OCI-LY1 (cell line): ENCODE measurements at regions not wholly inside any gene's neighbourhood (a gene's known extent, or its start where the extent isn't known, plus 50 kb on each side); places are given as distances from the start of the nearest gene placed in this dataset.

Experiments
- H2AFZ ChIP-seq: fragments of 200-600 bp; sonication (generic), shearing (Covaris generic); 2 replicates; pipeline ENCODE4 v1.6.0; 2014; ENCODE audit warnings: antibody characterized with exemption, mild to moderate bottlenecking, low read length
- H3F3A ChIP-seq: fragments of 200-600 bp; sonication (generic), shearing (Covaris generic); 2 replicates; pipeline ENCODE4 v1.6.0; 2014; ENCODE audit warnings: mild to moderate bottlenecking, antibody characterized with exemption, low read length, moderate library complexity; ENCODE audit not compliant: insufficient read depth
- H3K27ac ChIP-seq: fragments of 200-600 bp; sonication (generic); 2 replicates; pipeline ENCODE4 v1.5.1; 2014; ENCODE audit warnings: low read length, mixed run types, mild to moderate bottlenecking, low read depth; ENCODE audit not compliant: poor library complexity, severe bottlenecking
- H3K27me3 ChIP-seq: fragments of 200-600 bp; sonication (generic); 2 replicates; pipeline ENCODE4 v1.6.0; 2014; ENCODE audit warnings: antibody characterized with exemption, mild to moderate bottlenecking, low read length, moderate library complexity; ENCODE audit not compliant: insufficient read depth
- H3K36me3 ChIP-seq: fragments of 200-600 bp; sonication (generic); 2 replicates; pipeline ENCODE4 v1.6.1; 2014; ENCODE audit warnings: mild to moderate bottlenecking, antibody characterized with exemption, low read length, moderate library complexity, mixed read lengths; ENCODE audit not compliant: insufficient read depth
- H3K4me1 ChIP-seq: fragments of 200-600 bp; sonication (generic); 2 replicates; pipeline ENCODE4 v1.5.1; 2014; ENCODE audit warnings: mild to moderate bottlenecking, low read length, moderate library complexity; ENCODE audit not compliant: insufficient read depth, severe bottlenecking
- H3K4me2 ChIP-seq: fragments of 200-600 bp; sonication (generic), shearing (Covaris generic); 2 replicates; pipeline ENCODE4 v1.6.1; 2014; ENCODE audit warnings: low read length
- H3K4me3 ChIP-seq: fragments of 200-600 bp; sonication (generic); 2 replicates; pipeline ENCODE4 v1.5.1; 2014; ENCODE audit warnings: low read length, low read depth, mild to moderate bottlenecking, mixed read lengths; ENCODE audit not compliant: poor library complexity, severe bottlenecking
- H3K79me2 ChIP-seq: fragments of 200-600 bp; shearing (Covaris generic); 2 replicates; pipeline ENCODE4 v1.6.1; 2016; ENCODE audit warnings: mixed run types, low read length, mixed read lengths; ENCODE audit not compliant: insufficient read depth
- H3K9ac ChIP-seq: fragments of 200-600 bp; sonication (generic), shearing (Covaris generic); 2 replicates; pipeline ENCODE4 v1.6.1; 2014; ENCODE audit warnings: mild to moderate bottlenecking, low read length, mixed read lengths
- H3K9me2 ChIP-seq: fragments of 200-600 bp; sonication (generic), shearing (Covaris generic); 2 replicates; pipeline ENCODE4 v1.6.1; 2014; ENCODE audit warnings: low read depth, mild to moderate bottlenecking, low read length, mixed read lengths
- H3K9me3 ChIP-seq: fragments of 200-600 bp; shearing (Covaris generic); 2 replicates; pipeline ENCODE4 v1.6.1; 2014; ENCODE audit warnings: low read length, mixed read lengths
- H4K20me1 ChIP-seq: fragments of 200-600 bp; sonication (generic), shearing (Covaris generic); 2 replicates; pipeline ENCODE4 v1.6.0; 2016; ENCODE audit warnings: mild to moderate bottlenecking, low read length; ENCODE audit not compliant: insufficient read depth
- EZH2 ChIP-seq: fragments of 200-600 bp; sonication (generic), shearing (Covaris generic); IDR thresholded peaks from 2 replicates; pipeline ENCODE4 v1.8.0; 2017; ENCODE audit warnings: borderline replicate concordance, mixed run types, mild to moderate bottlenecking, antibody characterized with exemption, low read length, moderate library complexity, mixed read lengths
- TF ChIP-seq, protein P1 (sequence below): fragments of 200-600 bp; sonication (generic), shearing (Covaris generic); IDR thresholded peaks from 2 replicates; pipeline ENCODE4 v1.5.1; 2017; ENCODE audit warnings: mild to moderate bottlenecking, antibody characterized with exemption, low read length, moderate library complexity, mixed read lengths

DNA sequence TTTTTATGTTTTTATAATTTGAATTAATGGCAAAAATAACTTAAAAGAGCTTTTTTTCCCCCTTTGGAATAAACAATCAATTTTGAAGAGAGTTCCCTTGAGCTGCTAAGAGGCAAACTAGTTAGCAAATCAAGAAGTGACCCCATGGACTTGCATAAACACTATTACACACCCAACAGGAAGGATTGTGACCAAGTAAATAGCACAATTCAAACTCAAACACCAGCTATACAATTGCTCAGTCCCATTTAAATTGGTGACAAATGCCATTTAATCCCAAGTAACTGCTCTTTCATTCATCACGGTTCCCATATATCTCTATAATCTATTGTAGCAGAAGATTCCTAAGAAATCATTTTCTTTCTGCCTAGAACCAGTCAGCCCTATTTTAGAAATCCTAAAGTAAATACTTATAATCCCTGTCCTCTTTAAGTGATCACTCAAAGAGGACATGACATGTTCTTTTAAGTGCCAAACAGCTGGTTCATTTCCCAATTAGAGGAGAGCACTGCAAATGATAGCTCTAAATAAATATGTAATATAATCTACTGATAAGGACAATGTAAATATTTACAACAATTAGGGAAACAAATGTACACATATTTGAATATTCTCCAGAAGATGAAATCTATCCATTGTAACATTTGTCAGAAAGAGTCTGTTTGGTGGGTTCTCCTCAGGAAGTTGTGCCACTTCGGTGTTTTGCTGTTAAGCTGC is 137.8 kb upstream of the ADAMTS9 start:
- Histone ChIP-seq H3K4me3 (no peak overlapping the region), H4K20me1 (no peaks in the 10 kb centered on the region), H3K9ac (no peak overlapping the region), H3K27ac (no peak overlapping the region), H3K36me3 (no peaks in the 10 kb centered on the region), H3F3A (no peaks in the 10 kb centered on the region), H3K4me1 (no peaks in the 10 kb centered on the region), H3K4me2 (no peak overlapping the region), H3K79me2 (no peaks in the 10 kb centered on the region), H3K27me3 (no peaks in the 10 kb centered on the region), H3K9me3 (no peaks in the 10 kb centered on the region), H3K9me2 (no peaks in the 10 kb centered on the region), H2AFZ (no peak overlapping the region)
- TF ChIP-seq, protein P1, sequence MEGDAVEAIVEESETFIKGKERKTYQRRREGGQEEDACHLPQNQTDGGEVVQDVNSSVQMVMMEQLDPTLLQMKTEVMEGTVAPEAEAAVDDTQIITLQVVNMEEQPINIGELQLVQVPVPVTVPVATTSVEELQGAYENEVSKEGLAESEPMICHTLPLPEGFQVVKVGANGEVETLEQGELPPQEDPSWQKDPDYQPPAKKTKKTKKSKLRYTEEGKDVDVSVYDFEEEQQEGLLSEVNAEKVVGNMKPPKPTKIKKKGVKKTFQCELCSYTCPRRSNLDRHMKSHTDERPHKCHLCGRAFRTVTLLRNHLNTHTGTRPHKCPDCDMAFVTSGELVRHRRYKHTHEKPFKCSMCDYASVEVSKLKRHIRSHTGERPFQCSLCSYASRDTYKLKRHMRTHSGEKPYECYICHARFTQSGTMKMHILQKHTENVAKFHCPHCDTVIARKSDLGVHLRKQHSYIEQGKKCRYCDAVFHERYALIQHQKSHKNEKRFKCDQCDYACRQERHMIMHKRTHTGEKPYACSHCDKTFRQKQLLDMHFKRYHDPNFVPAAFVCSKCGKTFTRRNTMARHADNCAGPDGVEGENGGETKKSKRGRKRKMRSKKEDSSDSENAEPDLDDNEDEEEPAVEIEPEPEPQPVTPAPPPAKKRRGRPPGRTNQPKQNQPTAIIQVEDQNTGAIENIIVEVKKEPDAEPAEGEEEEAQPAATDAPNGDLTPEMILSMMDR, result no peak
- no peak for TF ChIP-seq EZH2

DNA sequence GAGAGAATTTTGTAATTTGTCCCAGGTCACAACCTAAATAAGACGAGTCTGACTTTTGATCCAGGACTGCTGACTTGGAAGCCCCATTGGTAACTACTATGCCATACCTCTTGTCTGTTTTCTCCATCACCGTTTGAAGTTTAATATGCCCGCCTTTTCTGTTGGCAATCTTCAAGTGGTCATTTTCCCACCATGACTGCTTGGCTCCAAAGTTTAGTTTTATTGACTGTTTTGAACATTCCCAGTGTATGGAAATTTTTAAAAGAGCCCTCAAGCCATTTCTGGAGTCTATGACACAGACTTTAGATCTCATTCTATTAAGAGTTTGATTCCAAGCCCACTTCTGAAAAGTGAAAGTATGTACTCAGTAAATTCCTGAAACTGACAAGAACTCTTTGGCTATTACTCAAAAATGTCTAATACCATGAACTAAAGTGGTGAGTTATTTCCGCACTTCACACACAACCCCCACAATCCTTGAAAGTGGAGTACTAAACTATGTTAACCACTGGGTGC is 136.7 kb upstream of the ADAMTS9 start:
- no peak overlapping the region for H2AFZ ChIP-seq
- no peak overlapping the region for H3K4me2 ChIP-seq

DNA sequence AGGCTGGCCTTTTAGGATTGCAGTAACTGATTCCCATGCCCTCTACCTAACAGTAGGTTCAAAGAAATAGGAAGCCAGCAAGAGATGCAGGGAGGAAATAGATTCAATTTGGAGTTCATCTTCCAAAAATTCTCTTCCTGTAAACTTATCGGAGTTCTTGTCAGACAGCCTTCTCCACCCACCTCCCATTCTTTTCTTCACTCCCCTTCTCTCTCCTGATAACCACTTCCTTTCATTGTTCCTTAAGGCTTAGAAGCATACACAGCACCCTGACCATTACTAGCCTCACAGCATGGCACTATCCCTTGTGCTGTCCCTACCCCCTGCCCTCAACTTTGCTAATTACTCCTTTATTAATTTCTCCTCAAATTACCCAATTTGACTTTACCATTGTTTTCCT is 130.4 kb upstream of the ADAMTS9 start:
- Histone ChIP-seq H3F3A (no peaks in the 10 kb centered on the region), H3K9me3 (no peaks in the 10 kb centered on the region), H3K79me2 (no peaks in the 10 kb centered on the region), H3K36me3 (no peaks in the 10 kb centered on the region), H3K4me2 (no peak overlapping the region), H4K20me1 (no peaks in the 10 kb centered on the region), H3K27me3 (no peaks in the 10 kb centered on the region), H3K9me2 (no peaks in the 10 kb centered on the region), H3K4me1 (no peaks in the 10 kb centered on the region), H3K9ac (no peak overlapping the region), H3K4me3 (no peak overlapping the region), H3K27ac (no peak overlapping the region), H2AFZ (no peak overlapping the region)
- TF ChIP-seq EZH2, result no peak
- TF ChIP-seq, protein P1, result no peak

More for the DNA sequence above, 136.7 kb upstream of the ADAMTS9 start:
- Histone ChIP-seq H3K9me3 (no peaks in the 10 kb centered on the region), H3F3A (no peaks in the 10 kb centered on the region), H3K27me3 (no peaks in the 10 kb centered on the region), H3K79me2 (no peaks in the 10 kb centered on the region), H4K20me1 (no peaks in the 10 kb centered on the region), H3K9me2 (no peaks in the 10 kb centered on the region), H3K4me1 (no peaks in the 10 kb centered on the region), H3K27ac (no peak overlapping the region), H3K9ac (no peak overlapping the region), H3K36me3 (no peaks in the 10 kb centered on the region), H3K4me3 (no peak overlapping the region)
- TF ChIP-seq, protein P1, result no peak
- TF ChIP-seq EZH2, result no peak
